NCI-H2107 (cell line): ENCODE measurements at regions not wholly inside any gene's neighbourhood (a gene's known extent, or its start where the extent isn't known, plus 50 kb on each side); places are given as distances from the start of the nearest gene placed in this dataset.

Experiments
- DNase-seq: peaks from one replicate; lab custom pipeline; 2025; lab: John Stamatoyannopoulos, UW

DNA sequence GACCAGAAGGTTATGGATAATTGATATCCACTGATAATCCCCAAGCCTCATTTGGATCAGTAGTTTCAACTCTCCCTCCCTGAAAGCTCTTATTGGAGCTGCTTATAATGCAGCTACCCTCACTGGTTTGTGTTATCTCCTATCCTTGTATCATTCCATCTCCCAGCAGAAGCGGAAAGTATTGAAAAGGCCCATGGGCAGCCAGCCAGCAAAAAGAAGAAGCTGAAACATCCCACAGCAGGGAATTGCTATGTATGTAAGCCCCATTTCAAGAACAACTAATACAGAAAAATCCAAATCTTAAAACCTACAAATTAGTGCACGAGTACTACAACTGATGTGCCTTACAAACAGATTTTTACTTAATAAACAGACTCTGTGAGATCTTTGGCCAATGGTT, 269.0 kb upstream of the ECI2 start:
- DNase-seq: no peak

DNA sequence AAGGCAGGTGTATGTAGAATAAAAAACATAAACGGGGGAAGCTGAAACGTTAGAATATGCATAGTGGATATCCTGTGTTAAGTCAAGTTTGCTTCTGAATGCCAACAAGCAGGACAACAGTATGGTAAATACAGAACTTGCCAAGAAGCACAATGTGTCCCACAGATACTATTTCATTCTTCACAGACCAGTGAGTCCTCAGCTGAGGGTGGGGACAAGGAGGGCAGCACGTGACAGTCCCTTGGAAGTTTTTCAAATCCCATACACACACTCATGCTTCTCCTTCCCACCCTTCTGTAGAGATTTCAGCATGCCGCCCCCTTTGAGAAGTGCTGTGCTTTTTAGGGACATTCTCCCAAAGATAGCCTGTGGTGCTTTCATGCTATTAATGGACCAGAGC, 268.5 kb upstream of the ECI2 start:
- DNase-seq: no peak

DNA sequence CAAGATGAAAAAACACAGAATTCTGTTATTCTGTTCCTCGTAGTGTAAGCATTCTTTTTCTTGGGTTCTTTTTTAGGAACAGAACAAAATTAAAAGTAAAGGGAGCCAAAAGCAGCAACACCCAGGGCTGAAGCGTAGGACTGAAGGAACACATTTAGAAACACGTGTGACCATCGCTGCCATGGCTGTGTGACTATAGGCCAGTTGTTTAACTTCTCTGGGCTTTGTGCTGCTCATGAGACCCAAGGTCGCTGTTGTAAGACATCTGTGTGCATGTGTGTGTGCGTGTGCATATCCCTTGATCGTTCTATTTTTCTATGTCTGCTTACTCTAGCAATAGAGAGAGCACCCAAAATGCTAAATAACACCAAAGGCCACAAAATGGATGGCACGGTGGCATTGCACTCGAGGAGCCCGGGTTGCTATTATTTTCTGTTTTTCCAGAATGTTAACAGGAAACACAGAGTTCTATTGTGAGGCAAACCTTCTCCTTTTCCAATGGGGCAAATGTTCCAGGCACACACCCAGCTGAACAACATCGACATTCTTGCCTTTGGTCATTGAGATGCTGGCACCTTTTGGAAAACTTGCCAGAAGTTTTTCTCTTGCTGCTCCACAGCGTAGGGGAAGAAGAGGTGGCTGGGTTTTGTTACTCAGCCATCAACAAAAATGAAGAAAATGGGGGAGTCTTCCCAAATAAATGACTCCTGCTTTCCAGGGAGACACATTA, 267.8 kb upstream of the ECI2 start:
- no peak for DNase-seq

DNA sequence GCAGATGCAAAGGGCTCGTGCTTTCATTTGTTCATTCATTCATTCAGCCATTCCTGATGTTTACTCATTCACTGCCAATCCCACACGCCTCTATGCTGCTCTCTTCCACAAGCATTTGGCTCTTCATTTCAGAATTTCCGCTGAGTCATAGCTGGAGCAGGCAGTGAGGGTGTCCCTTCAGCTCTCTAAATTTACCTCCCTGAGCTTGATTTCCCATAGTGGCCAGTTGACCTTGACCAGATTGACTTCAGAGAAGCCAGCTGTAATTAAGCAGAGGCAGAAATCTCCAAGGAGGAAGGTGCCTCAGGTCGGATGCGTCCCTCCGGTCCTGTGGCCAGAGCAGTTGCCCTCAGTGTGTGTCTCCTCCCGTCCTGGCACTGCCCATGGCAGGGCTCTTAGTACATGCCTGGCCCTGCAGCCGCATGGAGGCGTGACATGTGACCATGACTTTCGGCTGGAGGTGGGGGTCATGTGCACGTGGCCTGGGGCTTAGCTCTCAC, 267.2 kb upstream of the ECI2 start:
- no peak for DNase-seq

DNA sequence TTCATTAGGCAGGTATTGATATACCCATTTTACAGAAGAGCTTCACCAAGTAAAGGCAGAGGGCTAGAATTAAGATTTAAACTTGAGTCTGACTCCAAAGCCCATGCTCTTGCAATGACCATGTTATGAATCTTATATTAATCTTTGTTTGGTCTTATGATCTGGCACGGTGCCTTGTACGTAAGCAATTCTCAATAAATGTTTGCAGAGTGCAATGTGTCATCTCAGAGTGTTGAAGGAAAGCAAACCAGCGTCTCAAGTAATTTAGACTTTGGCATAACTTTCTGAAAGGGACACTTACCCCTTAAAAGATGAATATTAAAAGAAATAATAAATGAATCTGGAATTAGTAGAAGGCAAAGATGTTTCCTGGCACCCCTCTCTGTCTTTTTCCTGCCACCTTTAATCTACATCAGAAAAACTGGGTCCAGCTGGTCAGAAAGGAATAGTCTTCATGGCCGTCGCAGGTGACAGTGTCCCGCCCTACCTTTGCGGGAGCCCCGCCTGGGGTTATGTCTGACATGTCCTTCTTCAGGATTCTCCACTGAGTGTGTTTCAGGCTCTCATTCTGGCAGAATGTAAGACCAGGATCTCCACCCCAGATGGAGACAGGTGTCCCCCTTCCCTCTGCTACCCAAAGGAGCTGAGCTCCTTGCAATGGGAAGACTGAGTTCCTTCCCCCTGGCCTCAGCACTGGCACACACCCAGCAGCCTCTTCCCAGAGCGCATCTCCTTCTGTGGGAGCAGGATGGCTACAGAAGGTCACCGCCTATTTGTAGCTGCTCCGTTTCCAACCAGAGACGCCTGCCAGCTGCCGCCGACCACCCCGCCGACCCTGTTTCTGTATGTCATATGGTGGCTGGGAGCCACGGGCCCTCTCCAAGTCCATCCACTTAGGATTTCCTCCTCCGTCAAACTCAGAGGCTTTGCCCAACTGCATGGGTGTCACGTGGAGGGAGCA, 266.3 kb upstream of the ECI2 start:
- DNase-seq: no peak

DNA sequence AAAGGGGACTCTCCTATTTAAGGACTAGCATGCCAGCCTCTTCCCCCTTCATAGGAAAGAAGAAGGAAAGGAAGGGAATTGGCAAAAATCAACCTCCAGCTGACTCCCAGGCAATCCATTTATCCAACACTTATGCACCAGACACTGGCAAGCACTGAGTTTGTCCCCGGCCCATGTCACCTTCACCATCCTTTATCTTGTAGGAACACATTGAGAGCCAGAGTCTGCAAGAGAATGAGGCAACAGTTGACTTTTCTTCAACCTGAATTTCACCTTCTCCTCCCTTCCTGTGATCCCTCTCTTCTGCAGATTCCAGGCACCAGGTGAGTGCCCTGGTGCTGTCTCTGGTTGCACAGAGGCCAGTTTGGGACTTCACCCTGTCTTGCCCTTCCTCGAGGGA, 264.3 kb upstream of the ECI2 start:
- DNase-seq: no peak

DNA sequence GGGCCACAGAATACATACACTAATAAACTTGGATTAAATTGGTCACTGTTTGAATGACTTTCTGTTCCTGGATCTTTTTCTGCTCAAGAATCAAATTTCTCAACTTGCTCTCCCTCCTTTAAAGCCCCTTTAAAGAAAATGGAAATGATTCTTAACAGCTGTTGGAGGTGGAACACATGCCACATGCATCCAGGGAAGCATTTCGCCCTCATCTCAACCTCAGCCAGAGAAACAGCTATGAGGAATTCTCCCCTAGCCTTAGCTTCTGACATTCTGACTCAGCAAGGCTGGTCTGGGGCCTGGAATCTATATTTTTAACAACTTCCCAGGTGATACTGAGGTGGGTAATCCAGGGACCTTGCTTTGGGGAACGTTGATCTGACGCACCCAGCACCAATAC, 263.4 kb upstream of the ECI2 start:
- DNase-seq: no peak

DNA sequence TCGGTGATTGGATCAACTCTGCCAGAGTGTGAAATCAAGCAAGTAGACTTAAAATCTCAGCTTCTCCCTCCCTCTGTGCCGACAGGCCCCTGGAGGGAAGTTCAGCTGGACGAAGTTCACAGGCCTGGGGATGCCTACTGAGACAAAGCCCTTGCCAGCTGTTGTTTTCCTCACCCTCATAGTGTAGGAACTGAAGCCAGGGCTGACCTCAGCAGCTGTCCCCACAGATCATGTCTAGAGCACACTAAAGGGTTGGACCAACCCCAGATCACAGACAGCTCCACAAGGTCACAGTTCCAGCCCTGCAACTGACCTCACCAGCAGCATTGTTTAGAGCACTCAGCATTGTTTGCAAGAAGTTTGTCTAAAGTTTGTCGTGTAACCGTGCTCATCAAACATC, 261.9 kb upstream of the ECI2 start:
- DNase-seq: no peak

DNA sequence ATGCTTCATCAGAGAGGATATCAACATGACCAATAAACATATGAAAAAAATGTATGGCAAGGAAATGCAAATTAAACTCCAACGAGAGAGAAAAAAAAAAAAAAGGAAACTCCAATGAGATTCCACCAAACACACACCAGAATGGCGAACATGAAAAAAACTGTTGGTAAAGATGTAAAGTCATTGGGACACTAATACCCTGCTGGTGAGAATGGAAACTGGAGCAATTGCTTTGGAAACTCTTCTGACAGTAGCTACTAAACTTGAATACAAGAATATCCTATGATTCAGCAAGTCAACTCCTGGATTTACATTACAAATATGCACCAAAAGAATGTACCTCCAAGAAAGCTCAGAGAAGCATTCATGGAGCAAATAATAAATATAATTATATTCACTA, 260.7 kb upstream of the ECI2 start:
- DNase-seq: no peak

DNA sequence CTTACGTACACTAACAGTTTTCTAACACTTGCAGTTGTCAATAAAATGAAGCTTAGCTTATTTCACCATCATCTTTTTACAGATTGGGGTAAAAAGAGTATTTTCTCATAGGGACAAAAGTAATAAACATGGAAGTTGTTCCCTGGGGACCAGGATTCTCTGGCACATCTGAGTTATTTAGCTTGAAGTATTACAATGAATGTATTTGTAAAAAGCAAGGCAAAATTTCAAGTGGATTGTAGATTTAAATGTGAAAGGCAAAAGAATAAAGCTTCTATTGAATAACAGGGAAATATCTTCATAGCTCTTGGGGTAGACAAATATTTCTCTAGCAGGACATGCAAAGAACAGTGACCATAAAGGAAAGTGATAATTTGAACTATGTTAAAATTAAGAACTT, 260.0 kb upstream of the ECI2 start:
- DNase-seq: no peak

DNA sequence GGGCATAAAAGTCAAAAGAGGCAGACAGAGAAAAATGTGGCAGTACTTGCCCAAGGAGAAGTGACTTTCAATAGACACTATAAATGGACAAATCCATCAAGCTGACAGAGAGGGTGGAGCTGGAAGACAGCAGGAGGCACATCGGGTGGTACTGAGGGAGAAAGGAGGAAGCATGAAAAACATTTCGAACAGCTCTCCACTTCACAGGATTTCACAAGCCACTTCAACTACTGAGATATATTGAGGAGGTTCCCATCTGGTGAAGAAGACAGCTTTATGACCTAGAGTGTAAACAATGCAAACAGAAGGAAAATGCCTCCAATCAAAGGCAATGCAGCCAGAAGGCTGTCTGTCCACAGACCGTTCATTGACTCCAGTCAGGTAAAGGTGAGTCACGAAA, 259.4 kb upstream of the ECI2 start:
- no peak for DNase-seq

DNA sequence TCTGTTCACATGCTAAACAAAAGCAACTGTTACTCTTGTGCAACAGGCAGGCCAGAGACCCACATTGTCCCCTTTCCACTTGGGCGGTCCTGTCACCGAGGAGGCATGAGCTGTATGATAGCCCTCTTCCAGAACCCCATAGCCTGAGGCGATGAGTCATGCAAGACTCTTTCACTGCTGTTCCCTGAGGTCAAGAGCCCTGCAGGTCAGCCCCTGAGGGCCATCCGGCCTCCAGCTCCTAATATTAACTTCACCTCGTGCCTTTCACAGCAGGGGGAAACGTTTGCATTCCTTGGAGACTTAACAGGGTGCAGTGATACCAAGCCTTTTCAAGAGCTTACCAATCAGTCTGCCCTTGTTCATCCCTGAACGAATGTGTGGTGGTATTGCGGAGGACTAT, 253.3 kb upstream of the ECI2 start:
- no peak for DNase-seq

DNA sequence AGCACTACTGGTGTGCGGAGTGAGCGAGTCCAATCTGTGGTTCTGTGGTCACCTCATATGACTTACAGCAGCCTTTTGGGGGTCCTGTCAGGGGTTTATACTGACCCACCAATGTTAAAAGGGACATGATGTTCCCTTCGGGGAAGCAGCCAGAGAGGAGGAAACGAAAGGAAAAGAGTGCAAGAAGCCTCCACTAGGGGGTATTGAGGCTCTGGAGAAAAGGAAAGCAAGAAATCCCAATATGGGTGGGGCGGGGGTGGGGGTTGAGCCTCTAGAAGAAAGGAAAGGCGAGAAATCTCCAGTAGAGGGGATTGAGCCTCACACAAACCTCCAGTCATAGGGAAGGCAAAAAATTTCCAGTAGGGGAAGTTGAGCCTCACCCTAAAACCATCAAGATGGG, 249.3 kb upstream of the ECI2 start:
- DNase-seq: no peak

DNA sequence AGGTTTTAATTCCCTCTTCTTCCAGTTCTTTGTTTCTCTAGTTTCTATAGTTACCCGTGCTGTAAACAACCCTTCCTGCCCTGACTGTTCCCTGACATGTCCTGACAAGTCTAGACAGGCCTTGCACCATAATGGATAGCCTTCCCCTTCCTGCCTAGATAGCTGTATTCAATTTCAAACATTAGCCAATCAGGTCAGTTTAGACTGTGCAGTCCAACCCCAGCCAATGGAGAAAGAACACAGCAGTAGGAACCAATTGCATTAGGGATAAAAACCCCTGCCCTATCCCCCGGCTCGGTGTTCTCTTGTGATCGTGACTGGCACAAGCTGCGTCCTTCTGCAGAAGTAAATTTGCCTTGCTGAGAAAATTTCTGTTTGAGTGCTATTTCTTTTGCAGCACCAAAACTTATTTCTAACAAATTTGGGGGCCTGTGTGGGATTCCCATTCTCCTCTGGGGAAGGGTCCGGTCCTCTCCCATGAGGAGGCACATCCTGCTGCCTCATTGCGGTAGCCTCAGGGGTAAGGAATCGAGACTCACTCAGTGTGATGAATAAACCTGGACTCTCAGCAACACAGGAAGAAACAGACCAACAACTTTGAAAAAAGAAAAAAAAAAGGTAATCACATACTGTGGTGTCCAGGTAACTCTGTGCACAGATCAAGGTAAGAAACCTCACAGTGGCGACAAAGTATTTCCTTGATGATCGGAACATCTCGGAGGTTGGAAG, 248.7 kb upstream of the ECI2 start:
- DNase-seq: no peak

DNA sequence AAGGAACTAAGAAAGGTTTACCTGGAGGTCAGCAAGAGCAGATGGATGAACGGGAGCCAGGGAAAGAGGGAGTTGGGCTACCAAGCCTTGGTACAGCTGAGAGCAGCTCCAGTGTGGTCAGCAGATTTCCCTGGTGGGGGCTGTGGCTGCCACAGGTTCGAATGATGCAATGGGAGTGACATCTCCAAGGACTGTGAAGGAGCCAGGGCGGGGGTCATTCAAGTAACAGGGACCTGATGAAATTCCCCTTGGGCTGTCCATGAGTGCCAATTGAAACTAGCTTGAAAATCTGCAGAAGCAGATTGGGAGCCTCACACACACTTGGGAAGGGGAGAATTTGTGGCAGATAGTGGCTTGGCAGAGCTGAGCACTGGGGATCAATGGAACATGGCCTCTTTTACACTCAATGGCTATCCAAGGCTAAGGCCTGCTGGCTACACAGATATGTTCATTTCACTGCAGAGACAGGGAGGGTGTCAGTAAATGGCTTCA, 247.0 kb upstream of the ECI2 start:
- no peak for DNase-seq

DNA sequence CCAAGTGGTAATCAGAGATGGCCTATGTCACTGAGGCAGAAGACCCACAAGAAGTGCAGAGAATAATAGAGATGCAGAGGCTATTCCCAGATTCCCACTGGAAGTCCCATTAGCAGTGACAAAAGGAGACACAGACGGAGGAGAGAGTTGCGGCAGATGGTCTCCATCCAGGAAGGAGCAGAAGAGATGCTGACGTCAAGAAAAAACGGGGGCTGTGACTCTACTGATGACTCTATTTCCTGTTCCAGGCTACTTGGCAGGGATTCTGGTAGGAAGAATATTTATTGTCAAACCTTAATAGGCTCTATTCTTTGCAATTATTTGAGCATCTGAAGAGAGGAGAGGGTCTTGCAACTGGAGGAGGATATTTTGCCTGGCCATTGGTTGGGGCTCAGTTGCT, 246.0 kb upstream of the ECI2 start:
- DNase-seq: no peak

DNA sequence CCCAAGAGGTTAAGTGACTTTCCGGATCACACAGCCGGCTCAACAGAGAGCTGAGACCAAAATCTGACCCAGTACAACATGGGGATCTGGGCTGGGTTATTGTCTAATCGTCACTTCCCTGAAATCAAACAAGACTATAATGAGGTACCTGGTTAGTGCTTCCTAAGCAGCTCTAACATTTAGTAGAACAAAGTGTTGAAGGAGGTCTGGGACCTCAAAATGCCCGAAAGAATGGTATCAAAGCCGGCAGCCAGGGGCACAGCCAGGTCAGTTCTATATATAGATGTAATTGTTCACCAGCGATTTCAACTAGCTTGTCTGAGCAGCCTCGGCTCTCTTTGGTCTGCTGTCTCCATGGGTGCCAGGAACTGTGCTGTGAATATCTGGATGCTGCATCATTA, 245.5 kb upstream of the ECI2 start:
- DNase-seq: no peak

DNA sequence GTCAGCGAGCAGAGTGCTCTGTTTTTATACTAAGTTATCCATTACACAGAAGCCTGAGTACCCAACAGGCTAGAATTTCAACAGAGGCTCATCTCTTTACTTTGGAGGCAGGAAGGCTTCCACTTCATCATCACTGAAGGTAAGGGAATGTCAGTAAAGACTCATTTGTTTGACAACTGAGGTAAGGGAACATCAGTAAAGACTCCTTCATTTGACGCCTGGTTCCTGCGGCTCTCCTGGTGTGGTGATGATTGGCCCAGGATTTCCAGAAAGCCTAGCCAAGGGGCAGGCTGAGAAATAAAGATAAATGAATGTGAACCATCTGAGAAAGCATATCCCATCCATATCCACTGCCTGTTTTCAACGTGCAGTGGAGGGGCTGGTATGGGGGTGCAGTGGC, 244.6 kb upstream of the ECI2 start:
- no peak for DNase-seq

DNA sequence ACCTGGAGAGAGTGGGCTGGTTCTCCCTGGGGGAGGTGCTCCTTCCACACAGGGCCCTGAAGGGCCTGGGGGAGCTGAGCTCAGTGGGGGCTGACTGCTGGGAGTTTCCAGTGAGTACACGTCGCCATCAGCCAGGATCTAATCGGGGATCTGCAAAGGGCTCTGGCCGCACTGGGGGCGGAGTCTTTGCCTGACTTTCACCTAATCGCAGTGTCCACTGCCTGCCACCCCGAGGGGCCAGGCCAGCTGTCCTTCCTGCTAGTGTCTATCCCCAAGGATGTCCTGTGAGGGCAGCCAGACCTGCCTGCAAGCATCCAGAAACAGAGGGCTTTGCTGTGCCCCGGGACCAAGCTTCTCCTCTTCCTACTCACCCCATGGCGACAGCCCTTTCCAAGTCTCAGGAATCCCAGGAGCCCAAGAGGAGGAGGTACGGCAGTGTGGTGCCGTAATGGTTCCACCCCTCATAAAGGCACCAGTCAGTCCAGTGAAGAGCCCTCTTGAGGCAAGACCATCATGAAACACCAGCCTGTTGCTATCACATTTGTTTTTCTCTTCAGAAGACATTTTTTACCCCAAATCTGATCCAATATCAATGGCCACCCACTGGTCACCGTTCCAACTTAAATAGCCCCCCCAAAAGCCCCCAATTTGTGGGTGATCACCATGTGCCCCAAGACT, 243.1 kb upstream of the ECI2 start:
- no peak for DNase-seq

DNA sequence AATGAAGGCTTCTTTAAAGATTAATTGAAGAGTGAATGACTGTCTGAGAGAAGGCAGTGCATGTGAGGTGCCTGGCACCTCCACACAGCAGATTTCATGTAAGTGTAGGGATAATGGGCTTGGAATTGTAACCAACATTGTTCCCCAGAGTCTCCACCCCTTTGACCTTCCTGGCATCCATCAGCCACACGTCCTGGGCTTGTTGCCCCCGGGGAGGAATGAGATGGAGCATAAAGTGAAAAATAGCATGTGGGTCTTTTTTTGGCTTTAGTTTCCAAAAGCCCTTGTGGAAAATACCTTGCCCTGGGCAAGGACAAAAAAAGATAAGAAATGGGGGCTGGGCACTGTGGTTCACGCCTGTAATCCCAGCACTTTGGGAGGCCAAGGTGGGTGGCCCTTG, 242.2 kb upstream of the ECI2 start:
- no peak for DNase-seq

DNA sequence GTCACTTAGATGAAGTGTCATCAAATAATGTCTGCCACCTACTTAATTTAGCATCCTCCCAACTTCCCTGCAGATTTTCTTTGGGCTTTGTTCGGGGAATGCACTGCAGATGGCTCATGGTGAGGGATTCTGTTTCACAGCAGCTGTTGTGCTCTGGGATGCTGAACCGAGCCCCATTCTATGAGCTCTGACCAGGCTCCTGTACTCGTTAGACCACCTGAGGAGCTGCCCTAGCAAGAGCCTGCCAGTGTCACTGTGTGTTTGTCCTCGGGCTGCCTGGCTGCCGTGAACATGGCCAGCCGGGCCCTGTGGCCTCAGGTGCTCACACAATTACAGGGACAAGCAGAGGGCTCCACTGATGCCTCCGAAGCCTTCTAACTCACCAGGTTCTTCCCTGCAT, 238.8 kb upstream of the ECI2 start:
- no peak for DNase-seq

DNA sequence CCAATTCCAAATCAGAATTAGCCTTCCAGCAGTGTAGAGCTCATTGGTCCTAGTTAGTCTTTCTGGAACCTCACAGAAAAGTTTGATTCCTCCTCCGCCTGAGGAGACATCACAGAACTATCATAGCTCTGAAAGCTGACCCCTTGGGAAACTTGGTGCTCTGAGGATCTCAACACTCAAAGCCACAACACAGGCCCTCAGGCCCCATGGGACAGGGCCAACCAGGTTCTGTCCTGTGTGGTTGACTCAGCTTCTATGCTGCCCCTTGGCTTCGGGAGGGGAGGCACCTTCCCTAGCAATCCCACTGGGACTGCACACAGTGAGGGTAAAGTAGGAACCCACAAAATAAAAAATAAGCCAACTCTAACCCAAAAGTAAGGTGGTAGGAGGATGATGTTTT, 237.5 kb upstream of the ECI2 start:
- DNase-seq: no peak
